NCI-H524 (cell line): ENCODE measurements at regions not wholly inside any gene's neighbourhood (a gene's known extent, or its start where the extent isn't known, plus 50 kb on each side); places are given as distances from the start of the nearest gene placed in this dataset.
"Not testable (repeated sequence)": the region's sequence is repeated elsewhere in the genome, so short reads cannot be mapped to it uniquely, and the experiment has no call there.

Source experiments
- DNase-seq, 2 experiments: peaks; one replicate each; lab custom pipeline; 2025; lab: John Stamatoyannopoulos, UW

GRCh38 chr2:395886-396285 lies 108.0 kb upstream of the ALKAL2 start:
- DNase-seq: no peak

DNA sequence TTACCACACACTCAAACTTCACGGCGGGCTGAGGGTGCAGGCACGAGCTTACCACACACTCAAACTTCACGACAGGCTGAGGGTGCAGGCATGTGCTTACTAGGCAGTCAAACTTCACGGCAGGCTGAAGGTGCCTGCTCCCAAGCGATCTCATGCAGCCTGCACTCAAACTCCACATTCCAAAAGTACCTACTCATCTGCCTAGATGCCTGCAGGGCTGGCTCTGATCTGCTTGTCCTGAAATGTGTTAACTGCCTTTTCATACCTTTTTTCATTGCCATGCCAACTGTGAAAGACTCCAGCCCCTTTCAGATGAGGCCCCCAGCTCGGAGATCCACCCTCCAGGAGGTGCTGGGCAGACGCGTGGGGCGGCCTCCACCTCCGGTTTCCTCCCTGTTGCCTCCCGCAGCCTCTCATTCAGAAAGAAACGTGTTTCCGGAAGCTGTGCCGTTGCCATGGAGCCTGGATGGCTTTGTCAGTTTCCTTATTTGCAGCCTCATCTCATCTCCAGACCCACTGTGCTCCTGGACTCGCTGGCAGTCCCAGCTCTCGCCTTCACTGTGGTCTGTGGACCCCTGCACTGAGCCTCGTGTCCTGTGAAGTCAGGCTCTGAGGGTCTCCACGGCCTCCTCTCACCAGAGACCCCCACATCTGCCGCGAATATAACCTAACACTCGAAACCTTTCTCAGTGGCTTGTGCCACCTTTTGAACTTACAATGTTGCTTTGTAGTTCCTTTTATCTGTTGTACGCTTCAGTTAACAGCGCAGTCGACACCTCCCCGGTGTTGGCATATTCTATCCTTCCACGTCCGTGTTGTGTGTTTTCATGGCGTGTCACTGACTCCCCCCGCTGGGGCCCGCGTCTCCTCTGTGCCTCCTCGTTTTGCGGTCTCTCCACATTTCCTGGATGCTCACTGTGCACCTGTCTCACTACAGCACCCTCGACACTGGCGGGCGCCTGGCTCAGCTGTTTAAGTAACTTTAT lies 106.1 kb upstream of the ALKAL2 start:
- DNase-seq: no peak

GRCh38 chr2:392926-393280 lies 105.0 kb upstream of the ALKAL2 start:
- DNase-seq: no peak

DNA sequence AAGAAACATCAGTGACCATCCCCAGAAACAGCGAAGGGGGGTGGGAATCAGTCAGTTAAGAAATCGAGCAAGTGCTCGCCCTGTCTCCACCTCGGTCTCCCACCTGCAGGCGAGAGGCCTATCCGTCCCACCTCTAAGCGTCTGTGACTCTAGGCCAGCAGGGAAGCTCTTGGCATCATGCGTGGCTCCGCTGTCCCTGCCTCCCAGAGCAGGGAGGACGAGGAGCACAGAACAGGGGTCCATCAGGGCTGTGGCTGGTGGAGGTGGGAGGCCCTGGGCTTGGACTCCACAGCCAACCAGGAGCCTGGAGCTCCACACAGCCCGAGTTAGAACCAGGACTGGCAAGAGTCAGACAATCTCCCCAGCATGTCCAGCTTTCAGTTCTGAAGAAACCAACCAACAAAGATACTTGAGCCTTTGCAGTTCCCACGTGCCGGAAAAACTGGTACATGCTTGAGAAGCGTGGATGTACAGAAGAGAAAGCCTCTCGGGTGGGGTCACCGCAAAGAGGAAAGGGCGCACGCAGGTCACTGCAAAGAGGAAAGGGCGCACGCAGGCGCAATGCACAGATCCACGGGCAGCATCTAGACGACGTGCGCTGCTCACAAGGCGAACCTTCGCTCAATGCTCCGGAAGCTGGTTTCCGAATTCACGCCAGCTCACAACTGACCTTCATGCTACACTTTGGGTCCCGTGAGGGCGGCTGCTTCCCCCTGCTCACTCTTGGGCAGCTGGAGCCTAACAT lies 104.5 kb upstream of the ALKAL2 start:
- no peak for DNase-seq

DNA sequence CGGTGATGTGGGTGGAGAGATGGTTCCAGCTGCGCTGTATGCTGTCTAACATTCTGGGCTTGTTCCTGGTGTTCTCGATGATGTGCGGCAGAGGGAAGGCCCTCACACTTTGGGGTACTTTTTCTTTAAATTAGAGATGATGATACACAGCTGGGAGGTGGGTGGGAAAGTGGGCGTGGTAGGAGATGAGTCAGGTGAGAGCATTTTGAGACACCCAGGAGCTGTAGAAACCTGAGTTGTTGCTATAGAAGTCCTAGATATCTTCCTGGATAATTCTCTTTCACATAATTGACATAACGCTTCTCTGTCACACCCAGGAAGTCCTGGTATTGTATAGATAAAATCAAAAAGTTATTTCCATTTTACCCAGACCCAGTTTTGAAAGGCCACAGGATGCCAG lies 103.8 kb upstream of the ALKAL2 start:
- no peak for DNase-seq

DNA sequence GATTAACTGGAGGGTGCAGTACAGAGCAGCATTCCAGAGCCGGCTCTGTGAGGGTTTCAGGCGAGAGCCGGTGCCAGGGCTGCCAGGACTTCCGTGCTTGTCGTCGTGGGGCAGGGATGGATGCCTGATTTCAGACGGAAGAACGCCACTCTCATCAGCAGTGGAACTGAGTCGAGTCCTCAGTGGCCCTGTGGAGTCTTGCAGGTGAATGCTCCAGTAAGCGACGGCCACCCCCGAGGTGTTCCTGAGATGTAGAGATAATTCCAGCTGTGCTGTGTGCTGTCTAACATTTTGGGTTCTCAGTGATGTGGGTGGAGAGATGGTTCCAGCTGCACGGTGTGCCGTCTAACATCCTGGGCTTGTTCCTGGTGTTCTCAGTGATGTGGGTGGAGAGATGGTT lies 103.1 kb upstream of the ALKAL2 start:
- no peak for DNase-seq

DNA sequence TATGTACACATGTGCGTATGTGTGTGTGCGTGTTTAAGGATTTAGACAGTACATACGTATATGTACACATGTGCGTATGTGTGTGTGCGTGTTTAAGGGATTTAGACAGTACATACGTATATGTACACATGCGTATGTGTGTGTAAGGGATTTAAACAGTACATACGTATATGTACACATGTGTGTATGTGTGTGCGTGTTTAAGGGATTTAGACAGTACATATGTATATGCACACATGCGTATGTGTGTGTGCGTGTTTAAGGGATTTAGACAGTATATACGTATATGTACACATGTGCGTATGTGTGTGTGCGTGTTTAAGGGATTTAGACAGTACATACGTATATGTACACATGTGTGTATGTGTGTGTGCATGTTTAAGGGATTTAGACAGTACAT lies 102.1 kb upstream of the ALKAL2 start:
- DNase-seq: not testable (repeated sequence)

DNA sequence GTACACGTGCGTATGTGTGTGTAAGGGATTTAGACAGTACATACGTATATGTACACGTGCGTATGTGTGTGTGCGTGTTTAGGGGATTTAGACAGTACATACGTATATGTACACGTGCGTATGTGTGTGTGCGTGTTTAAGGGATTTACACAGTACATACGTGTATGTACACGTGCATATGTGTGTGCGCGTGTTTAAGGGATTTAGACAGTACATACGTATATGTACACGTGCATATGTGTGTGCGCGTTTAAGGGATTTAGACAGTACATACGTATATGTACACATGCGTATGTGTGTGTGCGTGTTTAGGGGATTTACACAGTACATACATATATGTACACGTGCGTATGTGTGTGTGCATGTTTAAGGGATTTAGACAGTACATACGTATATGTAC lies 100.9 kb upstream of the ALKAL2 start:
- DNase-seq: not testable (repeated sequence)

DNA sequence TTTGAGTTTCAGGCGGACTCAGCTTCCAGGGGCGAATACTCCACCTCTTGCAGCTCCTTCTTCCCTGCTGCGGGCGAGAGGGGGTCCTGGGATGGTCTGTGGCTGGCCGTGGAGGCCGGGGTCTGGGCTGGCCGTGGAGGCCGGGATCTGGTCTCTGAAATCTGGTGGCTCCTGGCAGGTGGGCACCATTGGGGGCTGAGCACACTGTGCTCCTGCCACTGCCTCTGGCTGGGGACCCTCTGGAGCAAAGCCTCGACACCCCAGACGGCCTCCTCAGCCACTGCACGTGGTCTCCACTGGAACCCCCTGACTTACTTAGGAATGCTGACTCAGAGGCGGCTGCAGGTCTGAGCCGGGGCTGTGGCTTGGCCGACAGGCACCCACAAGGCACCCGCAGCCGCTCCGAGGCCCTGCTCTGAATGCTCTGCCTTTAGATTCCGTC lies 100.1 kb upstream of the ALKAL2 start:
- no peak for DNase-seq

- DNase-seq: no peak
These were observed 98.7 kb upstream of the ALKAL2 start for GRCh38 chr2:386406-387103.

GRCh38 chr2:385785-386184 lies 97.9 kb upstream of the ALKAL2 start:
- no peak for DNase-seq

- DNase-seq: no peak
These were observed 97.2 kb upstream of the ALKAL2 start for GRCh38 chr2:385061-385460.

DNA sequence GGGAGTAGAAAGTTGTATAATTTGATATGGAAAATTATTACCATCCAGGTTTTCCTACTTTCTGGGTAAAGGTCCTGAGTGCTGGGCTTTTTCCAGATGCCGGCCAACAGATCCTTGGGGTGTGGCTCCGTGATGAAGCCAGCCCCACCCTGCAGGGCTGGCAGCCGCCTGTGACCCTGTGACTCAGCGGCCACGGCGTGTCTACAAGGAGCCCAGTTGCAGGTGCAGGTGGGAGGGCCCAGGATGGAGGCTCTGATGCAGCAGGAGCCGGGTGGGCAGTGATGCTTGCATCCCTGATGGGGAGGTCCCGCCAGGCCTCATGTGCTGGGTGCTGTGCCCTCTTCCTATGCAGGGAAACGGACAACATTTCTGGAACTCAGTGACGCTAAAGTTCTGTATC lies 96.0 kb upstream of the ALKAL2 start:
- no peak for DNase-seq

DNA sequence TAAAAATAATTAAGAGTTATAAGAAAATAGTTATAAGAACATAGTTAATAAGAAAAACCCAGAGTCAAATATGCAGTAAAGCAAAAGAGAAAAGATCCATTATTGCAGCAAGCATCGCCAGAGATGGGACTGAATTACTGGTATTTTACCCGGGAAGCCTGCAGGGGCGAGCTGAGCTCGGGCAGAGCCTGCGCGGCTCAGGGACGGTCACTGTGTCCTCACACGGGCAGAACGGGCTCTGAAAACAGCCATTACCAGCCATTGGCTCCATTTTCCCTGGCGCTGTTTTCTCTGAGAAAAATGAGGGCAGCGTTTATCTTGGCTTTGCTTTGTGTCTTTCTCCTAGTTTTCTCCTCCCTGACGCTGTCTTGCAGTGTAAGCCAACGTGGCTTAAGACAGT lies 95.3 kb upstream of the ALKAL2 start:
- DNase-seq: no peak

GRCh38 chr2:382728-383022 lies 94.8 kb upstream of the ALKAL2 start:
- no peak for DNase-seq

DNA sequence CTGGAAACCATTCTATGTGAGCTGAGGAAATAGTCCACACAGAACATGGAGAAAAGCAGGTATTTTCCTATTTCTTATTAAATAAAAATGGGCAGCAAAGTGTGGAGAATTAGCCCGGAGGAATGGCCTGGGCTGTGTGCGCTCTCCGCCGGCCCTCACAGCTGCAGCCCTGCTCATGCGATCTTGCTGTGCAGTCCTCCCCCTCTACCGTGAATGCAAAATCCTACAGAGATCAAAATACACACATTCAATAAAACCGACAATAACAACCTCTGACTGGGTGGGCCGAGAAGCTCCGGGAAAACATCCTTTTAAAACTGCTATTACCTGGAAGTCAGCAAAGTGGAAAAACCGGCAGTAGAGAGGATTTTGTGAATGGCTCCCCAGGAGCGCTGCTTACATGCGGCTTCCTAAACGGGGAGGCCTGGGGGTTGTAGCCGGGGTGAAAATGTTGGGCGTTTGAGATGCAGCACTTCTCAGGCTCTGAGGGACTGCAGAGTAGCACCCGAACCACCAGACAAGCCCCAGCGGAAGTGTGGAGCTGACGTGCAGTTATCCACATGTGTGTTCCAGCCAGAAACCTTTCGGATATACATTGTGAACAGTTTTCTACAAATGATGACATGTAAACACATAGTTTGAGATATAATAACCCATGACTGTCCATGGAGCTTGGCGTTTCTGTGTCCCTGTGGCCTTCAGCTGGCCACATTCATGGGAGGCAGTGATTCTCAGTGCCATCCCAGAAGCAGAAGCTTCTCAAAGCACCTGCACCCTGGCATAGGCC lies 94.2 kb upstream of the ALKAL2 start:
- no peak for DNase-seq

DNA sequence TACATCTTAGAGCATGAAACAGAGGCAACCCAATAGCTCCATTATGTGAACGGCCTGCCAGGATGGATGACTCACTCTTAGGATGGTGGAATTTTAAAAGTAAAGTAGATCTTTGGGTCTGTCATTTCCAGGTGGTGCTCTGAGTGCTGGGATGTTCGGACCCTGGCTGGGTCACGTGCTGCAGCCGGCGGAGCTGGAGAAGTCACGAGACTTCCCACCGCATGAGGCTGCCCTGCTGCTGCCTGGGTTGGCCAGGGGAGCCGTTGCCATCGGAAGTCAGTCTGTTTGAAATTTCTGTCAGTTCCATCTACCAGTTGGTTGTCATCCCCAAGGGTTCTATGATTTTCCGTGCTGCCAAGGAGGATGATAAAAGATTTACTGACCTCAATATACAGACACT lies 93.3 kb upstream of the ALKAL2 start:
- no peak for DNase-seq

DNA sequence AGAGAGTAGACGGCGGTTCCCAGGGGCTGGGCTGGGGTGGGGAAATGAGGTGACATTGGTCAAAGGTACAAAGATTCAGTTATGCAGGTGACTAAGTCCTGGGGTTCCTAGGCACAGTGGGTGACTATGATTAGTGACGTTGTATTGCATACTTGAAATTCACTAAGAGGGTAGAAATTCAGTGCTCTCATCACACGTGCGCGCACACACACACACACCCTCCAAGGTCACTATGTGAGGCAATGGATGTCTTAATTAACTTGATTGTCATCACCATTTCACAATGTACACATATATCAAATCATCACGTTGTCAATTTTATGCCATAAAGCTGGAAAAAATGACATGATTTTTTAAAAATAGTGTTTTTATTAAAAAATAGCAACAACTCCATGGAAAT lies 92.9 kb upstream of the ALKAL2 start:
- no peak for DNase-seq

- DNase-seq: no peak
These were observed 92.3 kb upstream of the ALKAL2 start for GRCh38 chr2:380221-380620.

GRCh38 chr2:379778-380177 lies 91.9 kb upstream of the ALKAL2 start:
- no peak for DNase-seq

DNA sequence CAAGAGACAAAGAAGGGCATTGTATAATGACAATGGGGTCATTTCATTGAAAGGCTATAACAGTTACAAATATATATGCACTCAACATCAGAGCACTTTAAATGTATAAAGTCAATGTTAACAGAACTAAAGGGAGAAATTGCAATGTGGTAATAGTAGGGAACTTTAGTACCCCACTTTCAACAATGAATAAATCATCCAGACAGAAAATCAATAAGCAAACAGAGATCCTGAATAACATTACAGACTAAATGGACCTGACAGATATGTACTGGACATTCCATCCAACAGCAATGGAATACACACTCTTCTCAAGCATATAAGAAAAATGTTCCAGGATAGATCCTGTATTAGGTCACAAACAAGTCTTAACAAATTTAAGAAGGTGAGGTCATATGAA lies 90.5 kb upstream of the ALKAL2 start:
- DNase-seq: no peak

DNA sequence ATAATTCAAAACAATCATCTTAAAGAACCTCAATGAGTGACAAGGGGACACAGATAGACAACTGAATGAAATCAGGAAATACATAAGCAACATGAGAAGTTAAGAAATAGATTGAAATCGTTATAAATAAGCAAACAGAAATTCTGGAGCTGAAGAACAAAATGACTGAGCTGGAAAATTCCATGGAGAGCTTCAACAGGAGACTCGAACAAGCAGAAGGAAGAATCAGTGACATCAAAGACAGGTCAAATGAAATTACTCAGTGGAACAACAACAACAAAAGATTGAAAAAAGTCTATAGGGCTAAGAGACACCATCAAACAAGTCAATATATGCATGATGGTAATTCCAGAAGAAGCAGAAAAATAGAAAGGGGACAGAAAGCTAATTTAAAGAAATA lies 89.5 kb upstream of the ALKAL2 start:
- no peak for DNase-seq
